Breast epithelium (tissue), 4 donors: ENCODE measurements at regions not wholly inside any gene's neighbourhood (a gene's known extent, or its start where the extent isn't known, plus 50 kb on each side); places are given as distances from the start of the nearest gene placed in this dataset.

Experiments used
- DNase-seq, 2 donors: peaks; one replicate each; pipeline ENCODE4 v3.0.0-alpha.2; 2019; ENCODE audit warnings: low spot score in 2 of 2
- H3K27ac ChIP-seq, 2 donors: fragments of 200-600 bp; sonication (generic) in 1 of 2; one replicate each; pipeline ENCODE4 v1.5.1; 2016 to 2019; ENCODE audit warnings: mild to moderate bottlenecking in 1 of 2
- H3K27me3 ChIP-seq, 2 donors: fragments of 200-600 bp; sonication (generic) in 1 of 2; one replicate each; pipeline versions ENCODE4 v1.5.1 to v1.6.0; 2017 to 2019; ENCODE audit warnings: control low read depth in 1 of 2, mild to moderate bottlenecking in 1 of 2
- H3K36me3 ChIP-seq: fragments of 200-600 bp; one replicate; pipeline ENCODE4 v1.5.1; 2019
- H3K4me1 ChIP-seq, 2 donors: fragments of 200-600 bp; sonication (generic); one replicate each; pipeline ENCODE4 v1.5.1; 2016 to 2019; ENCODE audit warnings: control low read depth in 1 of 2
- H3K4me3 ChIP-seq, 3 donors: fragments of 200-600 bp; sonication (generic); 1 replicate in 2 of 3; 2 replicates in 1 of 3; pipeline ENCODE4 v1.5.1; 2016 to 2019; ENCODE audit warnings: mild to moderate bottlenecking in 3 of 3, moderate library complexity in 2 of 3
- H3K9me3 ChIP-seq, 2 donors: fragments of 200-600 bp; sonication (generic) in 1 of 2; one replicate each; pipeline ENCODE4 v1.5.1; 2016 to 2019; ENCODE audit warnings: control low read depth in 1 of 2
- CTCF ChIP-seq, 3 donors: fragments of 450-650 bp; IDR thresholded peaks; one replicate each; pipeline ENCODE4 v1.5.1; 2016 to 2017; ENCODE audit warnings: antibody characterized with exemption in 3 of 3, mild to moderate bottlenecking in 3 of 3, moderate library complexity in 3 of 3
- POLR2A ChIP-seq: fragments of 450-650 bp; IDR thresholded peaks from one replicate; pipeline ENCODE4 v1.6.1; 2016; ENCODE audit warnings: antibody characterized with exemption, mild to moderate bottlenecking, moderate library complexity
- POLR2AphosphoS5 ChIP-seq, 3 donors: sonication (generic); formaldehyde crosslinking; IDR thresholded peaks; one replicate each; pipeline ENCODE4 v1.6.1; 2017; ENCODE audit warnings: antibody characterized with exemption in 3 of 3
- intact Hi-C: fragments of 100-400 bp; cut with DNase I; formaldehyde crosslinking; loops from one replicate; pipeline ENCODE4 v1.15.1; 2023; ENCODE audit warnings: low total_unique reads

DNA sequence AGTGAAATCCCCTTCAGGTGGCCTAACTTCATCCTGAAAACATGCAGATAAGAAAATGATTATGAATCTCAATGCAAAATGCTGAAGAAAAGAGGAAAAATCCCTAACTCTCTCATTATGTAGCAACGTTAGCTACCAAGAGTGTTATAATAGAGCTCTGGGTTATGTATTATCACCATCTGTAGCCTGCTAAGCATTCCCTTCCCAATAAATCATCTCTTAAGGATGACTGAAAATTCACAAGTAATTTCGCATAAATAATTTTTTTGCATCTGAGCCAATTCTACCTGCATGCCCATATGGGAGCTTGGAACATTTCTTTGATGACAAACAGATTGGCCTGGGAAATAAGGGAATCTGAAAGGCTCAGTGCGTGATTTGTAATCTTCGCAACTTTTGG, 216.1 kb downstream of the HTR7 start:
- intact Hi-C loops: no loop called here

GRCh38 chr10:90642136-90642535, 215.7 kb downstream of the HTR7 start:
- no peaks in the 10 kb centered on the region for H3K9me3 ChIP-seq
- TF ChIP-seq POLR2AphosphoS5 (IDR thresholded peaks at IDR 0.05) (no peak), POLR2A (no peak), CTCF (IDR thresholded peaks at IDR 0.05) (no peak)
- intact Hi-C loops: no loop called here

More for the DNA sequence above, 216.1 kb downstream of the HTR7 start:
- TF ChIP-seq POLR2A (no peak), POLR2AphosphoS5 (IDR thresholded peaks at IDR 0.05) (no peak), CTCF (IDR thresholded peaks at IDR 0.05) (no peak)
- H3K27ac ChIP-seq: no peak overlapping the region
- no peaks in the 10 kb centered on the region for H3K4me1 ChIP-seq
- no peaks in the 10 kb centered on the region for H3K27me3 ChIP-seq
- no peaks in the 10 kb centered on the region for H3K9me3 ChIP-seq
- no peak overlapping the region for H3K4me3 ChIP-seq
- H3K36me3 ChIP-seq: no peaks in the 10 kb centered on the region
- DNase-seq: no peak

GRCh38 chr10:90642650-90643049, 215.2 kb downstream of the HTR7 start:
- no peaks in the 10 kb centered on the region for H3K36me3 ChIP-seq
- no peaks in the 10 kb centered on the region for H3K9me3 ChIP-seq
- no peaks in the 10 kb centered on the region for H3K4me1 ChIP-seq
- H3K27ac ChIP-seq: no peak overlapping the region
- DNase-seq: no peak
- no peaks in the 10 kb centered on the region for H3K27me3 ChIP-seq
- no peak for TF ChIP-seq POLR2A
- no peak for TF ChIP-seq CTCF (IDR thresholded peaks at IDR 0.05)
- no peak for TF ChIP-seq POLR2AphosphoS5 (IDR thresholded peaks at IDR 0.05)
- no peak overlapping the region for H3K4me3 ChIP-seq
- intact Hi-C loops: no loop called here

More at GRCh38 chr10:90642136-90642535, 215.7 kb downstream of the HTR7 start:
- H3K27ac ChIP-seq: no peak overlapping the region
- H3K4me3 ChIP-seq: no peak overlapping the region
- no peaks in the 10 kb centered on the region for H3K36me3 ChIP-seq
- H3K4me1 ChIP-seq: no peaks in the 10 kb centered on the region
- no peaks in the 10 kb centered on the region for H3K27me3 ChIP-seq
- no peak for DNase-seq

- TF ChIP-seq POLR2A (no peak), POLR2AphosphoS5 (IDR thresholded peaks at IDR 0.05) (no peak), CTCF (IDR thresholded peaks at IDR 0.05) (no peak)
Observed at GRCh38 chr10:90644165-90644564, 213.7 kb downstream of the HTR7 start.

GRCh38 chr10:90650858-90651257, 207.0 kb downstream of the HTR7 start:
- Histone ChIP-seq H3K36me3 (no peaks in the 10 kb centered on the region), H3K27me3 (no peaks in the 10 kb centered on the region), H3K27ac (no peak overlapping the region), H3K4me3 (no peak overlapping the region), H3K4me1 (no peaks in the 10 kb centered on the region), H3K9me3 (no peaks in the 10 kb centered on the region)
- TF ChIP-seq POLR2A (no peak), CTCF (IDR thresholded peaks at IDR 0.05) (no peak), POLR2AphosphoS5 (IDR thresholded peaks at IDR 0.05) (no peak)
- intact Hi-C loops: no loop called here
- DNase-seq: no peak

More at GRCh38 chr10:90644165-90644564, 213.7 kb downstream of the HTR7 start:
- no peaks in the 10 kb centered on the region for H3K9me3 ChIP-seq
- no peaks in the 10 kb centered on the region for H3K36me3 ChIP-seq
- no peaks in the 10 kb centered on the region for H3K4me1 ChIP-seq
- DNase-seq: no peak
- intact Hi-C loops: no loop called here
- H3K4me3 ChIP-seq: no peak overlapping the region
- no peaks in the 10 kb centered on the region for H3K27me3 ChIP-seq
- H3K27ac ChIP-seq: no peak overlapping the region
